B cell (primary cell): ENCODE measurements at regions not wholly inside any gene's neighbourhood (a gene's known extent, or its start where the extent isn't known, plus 50 kb on each side); places are given as distances from the start of the nearest gene placed in this dataset.

Experiments
- ATAC-seq: fragments of 200-7000 bp; cut with Tn5 transposase; one replicate; pipeline ENCODE4 v1.10.0; 2021; ENCODE audit warnings: low read depth, mild to moderate bottlenecking, moderate number of reproducible peaks, moderate library complexity
- CTCF ChIA-PET: fragments of 350-600 bp; sonication (Branson Sonifier 250); formaldehyde crosslinking; loops from one replicate; lab custom pipeline; 2021; ENCODE audit warnings: antibody characterized with exemption, inconsistent platforms; lab: Charles Lee
- POLR2A ChIA-PET: fragments of 350-600 bp; sonication (Branson Sonifier 250); formaldehyde crosslinking; loops from one replicate; lab custom pipeline; 2021; ENCODE audit warnings: antibody characterized with exemption; lab: Charles Lee
- DNase-seq: peaks from one replicate; pipeline ENCODE4 v3.0.0; 2013
- H2AFZ ChIP-seq: 2 replicates; pipeline ENCODE4 v1.6.1; 2012; ENCODE audit warnings: mild to moderate bottlenecking, low read depth, low read length; ENCODE audit not compliant: insufficient read depth, poor library complexity, severe bottlenecking
- H3K27ac ChIP-seq, 2 donors: 1 replicate in 1 of 2; 2 replicates in 1 of 2; pipeline ENCODE4 v1.5.1; 2012 to 2013; ENCODE audit warnings: low read length in 2 of 2, mild to moderate bottlenecking in 2 of 2, moderate library complexity in 1 of 2
- H3K27me3 ChIP-seq, 4 experiments: fragments of 200-600 bp in 1 of 4; sonication (generic) in 1 of 4; replicated peaks in 1 of 4; 1 replicate in 2 of 4; 2 replicates in 2 of 4; pipeline versions ENCODE4 v1.6.1 to v1.7.0; 2013 to 2016; ENCODE audit warnings: low read length in 3 of 4, mild to moderate bottlenecking in 2 of 4, mixed read lengths in 1 of 4, moderate library complexity in 1 of 4; ENCODE audit not compliant: insufficient read depth in 4 of 4, control insufficient read depth in 3 of 4; ENCODE audit errors: control extremely low read depth in 1 of 4
- H3K36me3 ChIP-seq, 2 experiments: replicated peaks in 1 of 2; 1 replicate in 1 of 2; 2 replicates in 1 of 2; pipeline versions ENCODE4 v1.6.1 to v1.7.1; 2013; ENCODE audit warnings: low read length in 1 of 2; ENCODE audit not compliant: insufficient read depth in 2 of 2, control insufficient read depth in 1 of 2; ENCODE audit errors: control extremely low read depth in 1 of 2, extremely low read depth in 1 of 2
- H3K4me1 ChIP-seq, 2 donors: fragments of 200-600 bp in 1 of 2; sonication (generic) in 1 of 2; 1 replicate in 1 of 2; 2 replicates in 1 of 2; pipeline versions ENCODE4 v1.5.1 to v1.6.1; 2013 to 2017; ENCODE audit warnings: low read length in 2 of 2; ENCODE audit not compliant: control insufficient read depth in 2 of 2, insufficient read depth in 2 of 2
- H3K4me2 ChIP-seq: replicated peaks from 2 replicates; pipeline ENCODE3; 2012; ENCODE audit warnings: mild to moderate bottlenecking, low read depth, low read length; ENCODE audit not compliant: poor library complexity, severe bottlenecking
- H3K4me3 ChIP-seq, 5 experiments: fragments of 200-600 bp in 1 of 5; sonication (generic) in 1 of 5; 1 replicate in 3 of 5; 2 replicates in 2 of 5; pipeline versions ENCODE4 v1.5.1 to v1.7.0; 2011 to 2016; ENCODE audit warnings: low read length in 4 of 5, mild to moderate bottlenecking in 4 of 5, low read depth in 2 of 5, control low read depth in 1 of 5, moderate library complexity in 1 of 5; ENCODE audit not compliant: insufficient read depth in 1 of 5; ENCODE audit errors: control extremely low read depth in 1 of 5, extremely low read depth in 1 of 5
- H3K79me2 ChIP-seq: fragments of 200-600 bp; sonication (generic); one replicate; pipeline ENCODE4 v1.6.0; 2016; ENCODE audit warnings: low read length; ENCODE audit not compliant: control insufficient read depth, insufficient read depth
- H3K9ac ChIP-seq: fragments of 200-600 bp; sonication (generic); 2 replicates; pipeline ENCODE4 v1.6.1; 2017; ENCODE audit warnings: mild to moderate bottlenecking, low read length, moderate library complexity
- H3K9me3 ChIP-seq, 3 donors: one replicate each; pipeline versions ENCODE4 v1.6.1 to v1.7.1; 2013; ENCODE audit warnings: low read length in 2 of 3; ENCODE audit not compliant: control insufficient read depth in 2 of 3, insufficient read depth in 1 of 3; ENCODE audit errors: control extremely low read depth in 1 of 3
- H4K20me1 ChIP-seq: 2 replicates; pipeline ENCODE4 v1.6.0; 2012; ENCODE audit warnings: mild to moderate bottlenecking, low read length; ENCODE audit not compliant: insufficient read depth, control insufficient read depth, poor library complexity, severe bottlenecking
- H3K27ac Mint-ChIP-seq: one replicate; pipeline ENCODE4 v1.8.0; 2021; ENCODE audit warnings: mixed read lengths
- H3K27me3 Mint-ChIP-seq: one replicate; pipeline ENCODE4 v1.8.0; 2021; ENCODE audit warnings: mixed read lengths
- H3K4me1 Mint-ChIP-seq: one replicate; pipeline ENCODE4 v1.8.0; 2021; ENCODE audit warnings: mixed read lengths
- H3K4me3 Mint-ChIP-seq: one replicate; pipeline ENCODE4 v1.8.0; 2021; ENCODE audit warnings: mixed read lengths
- H3K9me3 Mint-ChIP-seq: one replicate; pipeline ENCODE4 v1.8.0; 2022; ENCODE audit warnings: mixed read lengths; ENCODE audit not compliant: insufficient read depth
- EZH2 ChIP-seq: IDR thresholded peaks from 2 replicates; pipeline ENCODE4 v1.6.1; 2012; ENCODE audit warnings: borderline replicate concordance, low read depth, mild to moderate bottlenecking, moderate library complexity, low read length; ENCODE audit not compliant: insufficient read depth, poor library complexity, severe bottlenecking
- intact Hi-C: fragments of 100-400 bp; cut with micrococcal nuclease; formaldehyde crosslinking; loops from one replicate; pipeline ENCODE4 v1.10.0; 2022
- TF ChIP-seq, protein P1 (sequence below): fragments of 200-600 bp; IDR thresholded peaks from one replicate; pipeline ENCODE4 v1.8.0; 2022; ENCODE audit warnings: antibody characterized with exemption, mild to moderate bottlenecking

DNA sequence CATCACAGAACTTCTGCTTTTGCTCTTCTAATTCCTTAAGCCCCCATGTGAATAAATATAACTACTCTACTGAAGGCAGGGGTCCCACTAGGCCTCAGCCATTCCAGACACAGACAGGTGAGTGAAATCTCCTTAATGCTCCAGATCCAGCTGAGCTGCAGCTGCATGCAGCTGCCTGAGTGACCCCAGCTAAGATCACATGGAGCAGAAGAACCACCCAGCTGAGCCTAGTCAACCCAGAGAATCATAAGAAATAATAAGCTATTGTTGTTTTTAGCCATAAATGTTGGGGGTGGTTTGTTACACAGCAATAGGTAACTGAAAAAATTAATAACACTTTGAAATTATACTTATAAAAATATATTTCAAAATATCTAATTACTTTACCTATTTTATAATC, 220.3 kb downstream of the SIPA1L2 start:
- H4K20me1 ChIP-seq, result no peaks in the 10 kb centered on the region
- Mint-ChIP-seq H3K4me3 (no peak overlapping the region), H3K27me3 (no peaks in the 10 kb centered on the region), H3K4me1 (no peaks in the 10 kb centered on the region), H3K9me3 (peaks cover 2% of the 10 kb centered on the region), H3K27ac (no peak overlapping the region)
- no peaks in the 10 kb centered on the region for H3K79me2 ChIP-seq
- DNase-seq (no peak), ATAC-seq (no peak)
- peaks cover 0 to 5% (median 1%) of the 10 kb centered on the region in 3 donors for H3K9me3 ChIP-seq
- no peak overlapping the region for H3K27ac ChIP-seq
- no peaks in the 10 kb centered on the region for H3K27me3 ChIP-seq
- no peak overlapping the region for H2AFZ ChIP-seq
- intact Hi-C loops, result no loop called here
- H3K4me2 ChIP-seq, result no peak overlapping the region
- ChIA-PET CTCF (no interaction called here), POLR2A (no interaction called here)
- TF ChIP-seq, protein P1, sequence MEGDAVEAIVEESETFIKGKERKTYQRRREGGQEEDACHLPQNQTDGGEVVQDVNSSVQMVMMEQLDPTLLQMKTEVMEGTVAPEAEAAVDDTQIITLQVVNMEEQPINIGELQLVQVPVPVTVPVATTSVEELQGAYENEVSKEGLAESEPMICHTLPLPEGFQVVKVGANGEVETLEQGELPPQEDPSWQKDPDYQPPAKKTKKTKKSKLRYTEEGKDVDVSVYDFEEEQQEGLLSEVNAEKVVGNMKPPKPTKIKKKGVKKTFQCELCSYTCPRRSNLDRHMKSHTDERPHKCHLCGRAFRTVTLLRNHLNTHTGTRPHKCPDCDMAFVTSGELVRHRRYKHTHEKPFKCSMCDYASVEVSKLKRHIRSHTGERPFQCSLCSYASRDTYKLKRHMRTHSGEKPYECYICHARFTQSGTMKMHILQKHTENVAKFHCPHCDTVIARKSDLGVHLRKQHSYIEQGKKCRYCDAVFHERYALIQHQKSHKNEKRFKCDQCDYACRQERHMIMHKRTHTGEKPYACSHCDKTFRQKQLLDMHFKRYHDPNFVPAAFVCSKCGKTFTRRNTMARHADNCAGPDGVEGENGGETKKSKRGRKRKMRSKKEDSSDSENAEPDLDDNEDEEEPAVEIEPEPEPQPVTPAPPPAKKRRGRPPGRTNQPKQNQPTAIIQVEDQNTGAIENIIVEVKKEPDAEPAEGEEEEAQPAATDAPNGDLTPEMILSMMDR, result no peak
- no peaks in the 10 kb centered on the region for H3K4me1 ChIP-seq
- no peak overlapping the region for H3K4me3 ChIP-seq
- H3K9ac ChIP-seq, result no peak overlapping the region
- no peaks in the 10 kb centered on the region for H3K36me3 ChIP-seq

DNA sequence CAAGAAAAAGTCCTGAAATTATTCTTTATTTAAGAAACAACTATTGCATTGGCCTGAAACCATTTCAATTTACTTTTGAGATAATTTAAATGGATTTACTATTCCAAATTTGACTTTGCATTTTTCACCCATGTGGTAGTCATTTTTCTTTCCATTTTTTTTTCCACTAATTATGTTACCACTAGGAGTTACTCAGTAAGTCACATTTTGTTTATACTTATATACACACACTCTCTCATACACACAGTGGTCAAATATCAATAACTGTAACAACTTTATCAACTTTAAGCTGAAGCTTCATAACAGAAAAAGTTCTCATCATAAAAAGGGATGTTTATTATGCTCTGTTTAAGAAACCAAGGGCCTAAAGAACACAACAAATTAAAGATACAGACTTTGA, 222.8 kb downstream of the SIPA1L2 start:
- Histone ChIP-seq H3K4me2 (no peak overlapping the region), H3K9ac (no peak overlapping the region), H3K36me3 (no peaks in the 10 kb centered on the region), H3K27ac (no peak overlapping the region), H3K79me2 (no peaks in the 10 kb centered on the region), H3K27me3 (no peaks in the 10 kb centered on the region), H2AFZ (no peak overlapping the region), H3K9me3 (peaks cover 0 to 11% (median 1%) of the 10 kb centered on the region in 3 donors), H3K4me3 (no peak overlapping the region), H3K4me1 (no peaks in the 10 kb centered on the region), H4K20me1 (no peaks in the 10 kb centered on the region)
- intact Hi-C loops, result no loop called here
- ATAC-seq (no peak), DNase-seq (no peak)
- TF ChIP-seq, protein P1, result no peak
- no peak for TF ChIP-seq EZH2
- H3K27ac Mint-ChIP-seq, result no peak overlapping the region
- H3K27me3 Mint-ChIP-seq, result no peaks in the 10 kb centered on the region
- CTCF ChIA-PET, result no interaction called here
- H3K4me3 Mint-ChIP-seq, result no peak overlapping the region
- no peaks in the 10 kb centered on the region for H3K4me1 Mint-ChIP-seq
- POLR2A ChIA-PET, result no interaction called here
- H3K9me3 Mint-ChIP-seq, result peaks cover 2% of the 10 kb centered on the region
